ENCODE measurements at regions not wholly inside any gene's neighbourhood (a gene's known extent, or its start where the extent isn't known, plus 50 kb on each side); places are given as distances from the start of the nearest gene placed in this dataset.

DNA sequence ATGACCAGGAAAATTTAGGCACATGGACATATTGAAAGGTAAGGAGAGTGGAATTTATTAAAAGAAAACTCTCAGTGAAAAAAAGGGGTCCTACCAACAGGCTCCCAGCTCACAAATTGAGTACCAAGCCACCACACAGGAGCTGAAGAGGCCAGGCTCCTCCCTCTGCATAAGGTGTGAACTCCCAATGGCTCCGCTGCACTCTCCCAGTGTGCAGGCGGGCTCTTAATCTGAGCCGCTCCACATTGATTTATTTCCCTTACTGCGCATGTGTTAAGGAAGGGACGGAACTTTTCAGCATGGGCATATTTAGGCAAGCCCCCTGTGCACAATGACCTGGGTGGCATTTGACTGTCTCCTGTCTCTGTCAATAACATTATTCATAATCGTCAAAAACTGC lies 68.6 kb upstream of the PLEKHG7 start:
- TF ChIP-seq ZNF274 (IDR thresholded peaks at IDR 0.05; ENCODE audit: low read depth, low read length) (no peak), YY1 (IDR thresholded peaks at IDR 0.05; ENCODE audit: insufficient read depth, insufficient read length) (no peak), SUZ12 (IDR thresholded peaks at IDR 0.05; ENCODE audit: extremely low read depth, insufficient read depth, insufficient read length) (no peak)
